ENCODE measurements at regions not wholly inside any gene's neighbourhood (a gene's known extent, or its start where the extent isn't known, plus 50 kb on each side); places are given as distances from the start of the nearest gene placed in this dataset.

DNA sequence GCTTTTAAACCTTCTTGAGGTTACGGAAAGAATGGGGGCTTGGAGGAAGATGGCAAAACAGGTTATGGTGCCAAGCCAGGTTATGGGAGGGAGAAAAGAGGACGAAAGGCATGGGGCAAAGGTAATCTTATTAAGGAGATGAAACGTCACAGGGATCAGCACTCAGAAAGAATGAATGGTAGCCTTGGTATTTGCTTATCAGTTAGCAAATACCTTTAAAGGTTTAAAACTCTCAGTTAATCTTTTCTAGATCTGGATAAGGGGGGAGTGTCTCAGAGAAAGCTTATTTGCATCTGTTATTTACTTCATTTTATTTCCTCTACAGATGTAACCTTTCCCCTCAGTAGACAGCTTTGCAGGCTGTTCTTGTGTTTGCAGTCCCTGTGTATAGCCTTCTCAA, 55.5 kb upstream of the EEF1E1 start:
- Histone ChIP-seq H3K27me3 (no peaks in the 10 kb centered on the region), H3K36me3 (no peaks in the 10 kb centered on the region)

DNA sequence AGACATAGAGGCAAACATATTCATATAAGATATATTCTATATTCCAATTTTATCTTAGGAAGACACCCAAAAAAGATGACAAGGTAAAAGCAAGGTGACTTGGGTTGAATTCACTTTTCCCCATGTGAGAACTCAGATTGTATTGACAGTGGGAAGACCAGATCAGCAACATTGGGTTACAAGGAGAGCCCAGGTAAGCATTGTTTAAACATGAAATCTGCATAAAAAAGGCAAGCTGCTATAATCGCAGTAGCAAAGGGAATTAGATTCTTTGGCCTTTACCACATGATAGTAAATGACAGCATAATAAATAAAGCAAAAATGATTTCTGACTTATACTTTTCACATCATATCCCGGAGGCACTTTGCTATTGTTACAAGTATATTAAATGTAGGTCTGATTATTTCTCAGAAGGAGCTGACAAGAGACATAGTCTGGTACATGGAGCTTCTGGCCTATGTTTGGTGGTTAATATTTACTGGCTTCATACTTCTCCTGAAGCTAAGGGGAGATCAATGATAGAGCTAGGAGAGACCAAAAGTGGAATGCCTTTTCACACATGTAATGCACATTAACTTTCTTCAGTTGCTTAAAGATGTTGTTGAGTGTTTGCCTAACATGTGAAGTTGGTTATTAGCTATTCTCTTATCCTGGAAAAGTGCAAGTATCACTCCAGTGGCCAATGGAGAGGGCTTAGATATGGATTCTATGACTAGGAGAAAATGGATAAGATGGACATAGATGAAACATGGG, 53.1 kb upstream of the EEF1E1 start:
- Histone ChIP-seq H3K9me3 (replicated peaks) (no peaks in the 10 kb centered on the region), H3K27me3 (no peaks in the 10 kb centered on the region), H3K4me3 (no peak overlapping the region), H3K4me1 (no peaks in the 10 kb centered on the region), H3K27ac (no peak overlapping the region), H3K36me3 (no peaks in the 10 kb centered on the region)
- DNase-seq, result no peak

More for the DNA sequence above, 55.5 kb upstream of the EEF1E1 start:
- DNase-seq, result no peak
- Histone ChIP-seq H3K4me1 (no peaks in the 10 kb centered on the region), H3K4me3 (no peak overlapping the region), H3K9me3 (replicated peaks) (no peaks in the 10 kb centered on the region), H3K27ac (no peak overlapping the region)

All from SJCRH30 (cell line).